Fibroblast of lung (primary cell): ENCODE measurements at regions not wholly inside any gene's neighbourhood (a gene's known extent, or its start where the extent isn't known, plus 50 kb on each side); places are given as distances from the start of the nearest gene placed in this dataset.

Experiments used
- CTCF ChIP-seq, 2 donors: IDR thresholded peaks in 1 of 2; conservative IDR thresholded peaks in 1 of 2; 1 replicate in 1 of 2; 2 replicates in 1 of 2; pipeline ENCODE4 v1.5.1; 2011 to 2012; ENCODE audit warnings: low read length in 2 of 2, control low read depth in 1 of 2, inconsistent platforms in 1 of 2, low read depth in 1 of 2, mild to moderate bottlenecking in 1 of 2
- EZH2 ChIP-seq: IDR thresholded peaks from 2 replicates; pipeline ENCODE4 v1.5.1; 2012; ENCODE audit warnings: low read length, control low read depth, mild to moderate bottlenecking; ENCODE audit errors: missing control alignments

- TF ChIP-seq CTCF (conservative IDR thresholded peaks at IDR 0.05 in 1 of 2, IDR thresholded peaks at IDR 0.05 in 1 of 2; ENCODE audit: low read depth in 1 of 2, low read length in 2 of 2), result no peak
- TF ChIP-seq EZH2, result no peak
Measured at GRCh38 chr16:8254405-8254804, 335.9 kb downstream of the TMEM114 start.
